Tibial nerve (tissue), 4 donors: ENCODE measurements at regions not wholly inside any gene's neighbourhood (a gene's known extent, or its start where the extent isn't known, plus 50 kb on each side); places are given as distances from the start of the nearest gene placed in this dataset.

ENCODE experiments used
- DNase-seq, 2 donors: peaks; one replicate each; pipeline ENCODE4 v3.0.0-alpha.2; 2019; ENCODE audit warnings: low spot score in 2 of 2
- H3K27ac ChIP-seq, 4 donors: fragments of 200-600 bp; sonication (generic) in 3 of 4; one replicate each; pipeline ENCODE4 v1.5.1; 2017 to 2019; ENCODE audit warnings: mild to moderate bottlenecking in 1 of 4
- H3K27me3 ChIP-seq, 2 donors: fragments of 200-600 bp; sonication (generic) in 1 of 2; one replicate each; pipeline versions ENCODE4 v1.5.1 to v1.6.0; 2017 to 2019
- H3K36me3 ChIP-seq, 3 donors: fragments of 200-600 bp; sonication (generic); one replicate each; pipeline ENCODE4 v1.5.1; 2018 to 2019
- H3K4me1 ChIP-seq, 4 donors: fragments of 200-600 bp; sonication (generic) in 3 of 4; one replicate each; pipeline ENCODE4 v1.5.1; 2017 to 2019
- H3K4me3 ChIP-seq, 4 donors: fragments of 200-600 bp; sonication (generic) in 3 of 4; one replicate each; pipeline ENCODE4 v1.5.1; 2017 to 2019; ENCODE audit warnings: mild to moderate bottlenecking in 1 of 4, moderate library complexity in 1 of 4
- H3K9me3 ChIP-seq, 4 donors: fragments of 200-600 bp; sonication (generic) in 3 of 4; one replicate each; pipeline ENCODE4 v1.5.1; 2017 to 2019
- EP300 ChIP-seq, 2 donors: sonication (generic); formaldehyde crosslinking; IDR thresholded peaks; one replicate each; pipeline ENCODE4 v1.6.1; 2017; ENCODE audit warnings: antibody characterized with exemption in 2 of 2, mild to moderate bottlenecking in 1 of 2
- POLR2A ChIP-seq, 2 donors: fragments of 450-650 bp; IDR thresholded peaks; one replicate each; pipeline ENCODE4 v1.6.1; 2017; ENCODE audit warnings: antibody characterized with exemption in 2 of 2, mild to moderate bottlenecking in 2 of 2, moderate library complexity in 2 of 2
- WGBS, 2 donors: methylation state at CpG; one replicate each; pipeline ENCODE4 v1.1.5; 2018; 5-methylcytosine and 5-hydroxymethylcytosine counted together
- TF ChIP-seq, protein P1 (sequence below), 5 experiments: fragments of 200-600 bp in 3 of 5; fragments of 450-650 bp in 2 of 5; sonication (generic) in 3 of 5; IDR thresholded peaks; one replicate each; pipeline ENCODE4 v1.5.1; 2016 to 2019; ENCODE audit warnings: antibody characterized with exemption in 5 of 5, mild to moderate bottlenecking in 3 of 5, moderate library complexity in 2 of 5

DNA sequence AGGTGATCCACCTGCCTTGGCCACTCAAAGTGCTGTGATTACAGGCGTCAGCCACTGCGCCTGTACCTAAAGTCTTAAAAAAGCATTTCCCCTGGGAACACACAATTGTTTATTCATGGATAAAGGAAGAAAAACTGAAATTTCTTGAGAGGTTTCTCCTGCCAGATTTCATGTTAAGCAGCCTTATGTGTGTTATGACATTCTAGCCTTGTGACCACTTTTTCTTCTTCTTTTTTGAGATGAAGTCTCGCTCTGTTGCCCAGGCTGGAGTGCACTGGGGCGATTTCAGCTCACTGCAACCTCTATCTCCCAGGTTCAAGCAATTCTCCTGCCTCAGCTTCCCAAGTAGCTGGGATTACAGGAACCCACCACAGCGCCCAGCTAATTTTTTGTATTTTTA is 57.8 kb upstream of the PLAC8 start:
- DNase-seq: no peak
- no peaks in the 10 kb centered on the region for H3K4me1 ChIP-seq
- no peak for TF ChIP-seq POLR2A (IDR thresholded peaks at IDR 0.05)
- TF ChIP-seq, protein P1, sequence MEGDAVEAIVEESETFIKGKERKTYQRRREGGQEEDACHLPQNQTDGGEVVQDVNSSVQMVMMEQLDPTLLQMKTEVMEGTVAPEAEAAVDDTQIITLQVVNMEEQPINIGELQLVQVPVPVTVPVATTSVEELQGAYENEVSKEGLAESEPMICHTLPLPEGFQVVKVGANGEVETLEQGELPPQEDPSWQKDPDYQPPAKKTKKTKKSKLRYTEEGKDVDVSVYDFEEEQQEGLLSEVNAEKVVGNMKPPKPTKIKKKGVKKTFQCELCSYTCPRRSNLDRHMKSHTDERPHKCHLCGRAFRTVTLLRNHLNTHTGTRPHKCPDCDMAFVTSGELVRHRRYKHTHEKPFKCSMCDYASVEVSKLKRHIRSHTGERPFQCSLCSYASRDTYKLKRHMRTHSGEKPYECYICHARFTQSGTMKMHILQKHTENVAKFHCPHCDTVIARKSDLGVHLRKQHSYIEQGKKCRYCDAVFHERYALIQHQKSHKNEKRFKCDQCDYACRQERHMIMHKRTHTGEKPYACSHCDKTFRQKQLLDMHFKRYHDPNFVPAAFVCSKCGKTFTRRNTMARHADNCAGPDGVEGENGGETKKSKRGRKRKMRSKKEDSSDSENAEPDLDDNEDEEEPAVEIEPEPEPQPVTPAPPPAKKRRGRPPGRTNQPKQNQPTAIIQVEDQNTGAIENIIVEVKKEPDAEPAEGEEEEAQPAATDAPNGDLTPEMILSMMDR (IDR thresholded peaks at IDR 0.05): no peak
- no peak for TF ChIP-seq EP300 (IDR thresholded peaks at IDR 0.05)
- H3K36me3 ChIP-seq: no peaks in the 10 kb centered on the region
- 86 to 88% methylated on average over 5 of the region's 5 CpGs for WGBS, 2 donors
- H3K27me3 ChIP-seq: no peaks in the 10 kb centered on the region
- H3K4me3 ChIP-seq: no peak overlapping the region
- no peak overlapping the region for H3K27ac ChIP-seq
- no peaks in the 10 kb centered on the region for H3K9me3 ChIP-seq

DNA sequence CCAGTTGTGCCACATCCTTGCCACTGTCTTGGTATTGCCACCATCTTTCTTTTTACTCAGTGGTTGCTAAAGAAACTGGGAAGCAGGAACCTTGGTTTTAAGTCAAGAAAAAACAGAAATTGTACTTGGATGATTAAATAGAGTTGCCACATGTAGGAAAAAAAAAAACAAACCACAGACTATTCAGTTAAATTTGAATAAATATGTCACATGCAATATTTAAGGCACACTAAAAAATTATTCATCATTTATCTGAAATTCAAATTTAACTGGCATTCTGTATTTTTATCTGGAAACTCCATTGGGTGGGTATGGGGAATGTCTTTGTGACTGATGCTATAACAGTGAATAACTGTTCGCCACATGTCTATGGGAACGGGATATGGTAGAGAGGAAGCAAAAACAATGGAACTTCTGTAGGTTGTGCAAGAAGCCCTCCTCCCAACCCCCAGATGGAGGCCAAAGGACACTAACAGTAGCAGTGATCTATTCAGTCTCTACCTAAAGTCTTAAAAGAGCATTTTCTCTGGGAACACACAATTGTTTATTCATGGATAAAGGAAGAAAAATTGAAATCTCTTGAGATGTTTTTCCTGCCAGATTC is 57.0 kb upstream of the PLAC8 start:
- 2 to 15% methylated on average over 2 of the region's 2 CpGs for WGBS, 2 donors
- no peaks in the 10 kb centered on the region for H3K36me3 ChIP-seq
- no peak for DNase-seq

DNA sequence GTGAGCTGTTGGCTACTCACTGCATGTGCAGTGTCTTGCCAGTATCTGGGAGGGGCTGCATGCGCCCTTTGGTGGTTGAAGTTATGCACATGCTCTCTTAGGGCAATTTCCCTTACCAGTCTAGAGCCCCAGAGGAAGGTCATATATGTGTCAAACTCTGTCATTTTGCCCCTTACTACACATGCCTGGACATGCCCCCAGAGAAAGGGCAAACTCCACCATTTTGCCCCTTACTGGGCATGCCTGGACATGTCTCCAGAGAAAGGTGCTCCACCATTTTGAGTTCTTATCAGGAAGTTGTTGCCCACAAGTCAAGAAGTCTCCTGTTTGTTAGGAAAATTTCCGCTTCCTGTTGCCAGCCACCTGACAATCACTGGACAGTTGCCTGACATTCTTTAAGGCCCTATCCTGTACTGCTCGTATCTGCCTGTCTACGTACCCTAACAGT is 56.4 kb upstream of the PLAC8 start:
- DNase-seq: no peak
- no peak for TF ChIP-seq POLR2A (IDR thresholded peaks at IDR 0.05)
- no peak for TF ChIP-seq EP300 (IDR thresholded peaks at IDR 0.05)
- TF ChIP-seq, protein P1 (IDR thresholded peaks at IDR 0.05): no peak
- no peaks in the 10 kb centered on the region for H3K9me3 ChIP-seq
- H3K27ac ChIP-seq: no peak overlapping the region
- no peak overlapping the region for H3K4me3 ChIP-seq
- no peaks in the 10 kb centered on the region for H3K27me3 ChIP-seq
- H3K4me1 ChIP-seq: no peaks in the 10 kb centered on the region
- H3K36me3 ChIP-seq: no peaks in the 10 kb centered on the region
- 60 to 61% methylated on average over 4 of the region's 4 CpGs for WGBS, 2 donors

More for the DNA sequence above, 57.0 kb upstream of the PLAC8 start:
- Histone ChIP-seq H3K4me1 (no peaks in the 10 kb centered on the region), H3K27ac (no peak overlapping the region), H3K9me3 (no peaks in the 10 kb centered on the region), H3K4me3 (no peak overlapping the region), H3K27me3 (no peaks in the 10 kb centered on the region)
- TF ChIP-seq POLR2A (IDR thresholded peaks at IDR 0.05) (no peak), EP300 (IDR thresholded peaks at IDR 0.05) (no peak)
- TF ChIP-seq, protein P1 (IDR thresholded peaks at IDR 0.05): no peak
